ENCODE measurements at regions not wholly inside any gene's neighbourhood (a gene's known extent, or its start where the extent isn't known, plus 50 kb on each side); places are given as distances from the start of the nearest gene placed in this dataset.
"Not testable (repeated sequence)": the region's sequence is repeated elsewhere in the genome, so short reads cannot be mapped to it uniquely, and the experiment has no call there.

GRCh38 chr6:126892869-126893268, 225.6 kb upstream of the RSPO3 start:
- not testable (repeated sequence) for TF ChIP-seq POLR2A (IDR thresholded peaks at IDR 0.05)
- TF ChIP-seq, protein P1, sequence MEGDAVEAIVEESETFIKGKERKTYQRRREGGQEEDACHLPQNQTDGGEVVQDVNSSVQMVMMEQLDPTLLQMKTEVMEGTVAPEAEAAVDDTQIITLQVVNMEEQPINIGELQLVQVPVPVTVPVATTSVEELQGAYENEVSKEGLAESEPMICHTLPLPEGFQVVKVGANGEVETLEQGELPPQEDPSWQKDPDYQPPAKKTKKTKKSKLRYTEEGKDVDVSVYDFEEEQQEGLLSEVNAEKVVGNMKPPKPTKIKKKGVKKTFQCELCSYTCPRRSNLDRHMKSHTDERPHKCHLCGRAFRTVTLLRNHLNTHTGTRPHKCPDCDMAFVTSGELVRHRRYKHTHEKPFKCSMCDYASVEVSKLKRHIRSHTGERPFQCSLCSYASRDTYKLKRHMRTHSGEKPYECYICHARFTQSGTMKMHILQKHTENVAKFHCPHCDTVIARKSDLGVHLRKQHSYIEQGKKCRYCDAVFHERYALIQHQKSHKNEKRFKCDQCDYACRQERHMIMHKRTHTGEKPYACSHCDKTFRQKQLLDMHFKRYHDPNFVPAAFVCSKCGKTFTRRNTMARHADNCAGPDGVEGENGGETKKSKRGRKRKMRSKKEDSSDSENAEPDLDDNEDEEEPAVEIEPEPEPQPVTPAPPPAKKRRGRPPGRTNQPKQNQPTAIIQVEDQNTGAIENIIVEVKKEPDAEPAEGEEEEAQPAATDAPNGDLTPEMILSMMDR (IDR thresholded peaks at IDR 0.05), result not testable (repeated sequence)
